ENCODE measurements at regions not wholly inside any gene's neighbourhood (a gene's known extent, or its start where the extent isn't known, plus 50 kb on each side); places are given as distances from the start of the nearest gene placed in this dataset.

DNA sequence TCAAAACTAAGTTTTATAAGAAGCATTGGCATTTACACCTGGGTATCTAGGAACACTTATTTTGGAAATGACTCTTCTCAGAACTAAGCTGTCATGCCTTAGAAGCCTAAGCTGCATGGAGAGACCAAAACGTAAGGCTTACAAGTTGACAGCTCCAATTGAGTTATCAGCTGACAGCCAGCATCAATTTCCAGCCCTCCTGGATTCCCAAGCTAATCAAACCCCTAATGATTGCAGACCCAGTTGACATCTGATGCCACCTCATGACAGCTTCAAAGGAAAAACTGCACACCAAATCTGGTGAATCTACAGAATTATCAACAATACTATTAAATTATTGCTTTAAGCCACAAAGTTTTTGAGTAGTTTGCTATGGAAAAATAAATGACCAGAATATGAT, 187.6 kb upstream of the PRMT6 start:
- DNase-seq, result no peak
- Histone ChIP-seq H3K4me1 (ENCODE audit: insufficient read depth) (no peaks in the 10 kb centered on the region), H3K4me3 (no peak overlapping the region), H3K36me3 (no peaks in the 10 kb centered on the region), H3K27ac (no peak overlapping the region), H3K27me3 (no peaks in the 10 kb centered on the region), H3K9me3 (no peaks in the 10 kb centered on the region)
- intact Hi-C loops (cut with DNase I), result no loop called here
- 40 to 59% (median 42%) methylated on average over 1 of the region's 1 CpG for WGBS, 3 donors
- TF ChIP-seq POLR2A (IDR thresholded peaks at IDR 0.05) (no peak), EP300 (IDR thresholded peaks at IDR 0.05) (no peak)
- TF ChIP-seq, protein P1, sequence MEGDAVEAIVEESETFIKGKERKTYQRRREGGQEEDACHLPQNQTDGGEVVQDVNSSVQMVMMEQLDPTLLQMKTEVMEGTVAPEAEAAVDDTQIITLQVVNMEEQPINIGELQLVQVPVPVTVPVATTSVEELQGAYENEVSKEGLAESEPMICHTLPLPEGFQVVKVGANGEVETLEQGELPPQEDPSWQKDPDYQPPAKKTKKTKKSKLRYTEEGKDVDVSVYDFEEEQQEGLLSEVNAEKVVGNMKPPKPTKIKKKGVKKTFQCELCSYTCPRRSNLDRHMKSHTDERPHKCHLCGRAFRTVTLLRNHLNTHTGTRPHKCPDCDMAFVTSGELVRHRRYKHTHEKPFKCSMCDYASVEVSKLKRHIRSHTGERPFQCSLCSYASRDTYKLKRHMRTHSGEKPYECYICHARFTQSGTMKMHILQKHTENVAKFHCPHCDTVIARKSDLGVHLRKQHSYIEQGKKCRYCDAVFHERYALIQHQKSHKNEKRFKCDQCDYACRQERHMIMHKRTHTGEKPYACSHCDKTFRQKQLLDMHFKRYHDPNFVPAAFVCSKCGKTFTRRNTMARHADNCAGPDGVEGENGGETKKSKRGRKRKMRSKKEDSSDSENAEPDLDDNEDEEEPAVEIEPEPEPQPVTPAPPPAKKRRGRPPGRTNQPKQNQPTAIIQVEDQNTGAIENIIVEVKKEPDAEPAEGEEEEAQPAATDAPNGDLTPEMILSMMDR (IDR thresholded peaks at IDR 0.05), result no peak

DNA sequence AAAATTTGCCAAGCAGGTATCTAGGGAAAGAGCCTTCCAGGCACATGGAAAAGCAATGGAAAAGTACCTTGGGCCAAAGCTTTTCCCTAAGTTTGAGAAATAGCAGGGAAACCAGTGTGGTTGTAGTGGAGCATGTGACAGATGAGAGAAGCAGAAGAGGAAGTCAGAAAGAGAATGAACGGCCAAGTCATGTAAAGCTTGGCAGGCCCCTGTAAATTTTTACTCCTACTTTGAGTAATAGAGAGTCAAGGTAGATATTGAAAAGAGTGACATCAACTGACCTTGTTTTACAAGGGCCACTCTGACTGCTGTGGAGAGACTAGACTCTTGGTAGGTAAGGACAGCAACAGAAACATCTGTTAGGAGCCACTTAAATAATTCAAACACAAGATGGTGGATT, 180.9 kb upstream of the PRMT6 start:
- DNase-seq, result no peak
- no peaks in the 10 kb centered on the region for H3K27me3 ChIP-seq
- H3K4me1 ChIP-seq (ENCODE audit: insufficient read depth), result no peaks in the 10 kb centered on the region
- H3K4me3 ChIP-seq, result no peak overlapping the region
- no peak overlapping the region for H3K27ac ChIP-seq
- intact Hi-C loops (cut with DNase I), result no loop called here
- no peaks in the 10 kb centered on the region for H3K9me3 ChIP-seq
- TF ChIP-seq, protein P1 (IDR thresholded peaks at IDR 0.05), result no peak
- TF ChIP-seq POLR2A (IDR thresholded peaks at IDR 0.05) (no peak), EP300 (IDR thresholded peaks at IDR 0.05) (no peak)
- no peaks in the 10 kb centered on the region for H3K36me3 ChIP-seq
- WGBS, 3 donors, result 30 to 67% (median 61%) methylated on average over 1 of the region's 1 CpG

DNA sequence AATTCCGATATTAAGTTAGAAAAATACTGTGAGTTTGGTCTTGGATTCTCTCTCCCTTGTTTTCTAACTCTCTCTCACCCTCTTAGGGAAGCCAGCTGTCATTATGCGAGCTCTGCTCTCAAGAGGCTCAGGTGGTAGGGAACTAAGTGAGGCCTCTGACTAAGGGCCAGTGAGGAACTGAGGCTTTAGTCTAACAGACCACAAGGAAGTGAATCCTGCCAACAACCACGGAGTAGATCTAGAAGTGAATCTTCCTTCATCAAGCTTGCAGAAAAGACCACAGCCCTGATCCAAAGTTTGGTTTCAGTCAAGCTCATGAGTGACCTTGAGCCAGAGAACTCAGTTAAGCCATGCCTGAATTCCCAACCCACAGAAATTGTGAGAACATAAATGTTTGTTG, 180.1 kb upstream of the PRMT6 start:
- H3K36me3 ChIP-seq, result no peaks in the 10 kb centered on the region
- no peak for DNase-seq
- no peaks in the 10 kb centered on the region for H3K4me1 ChIP-seq (ENCODE audit: insufficient read depth)
- no peaks in the 10 kb centered on the region for H3K27me3 ChIP-seq
- WGBS, 3 donors, result 50 to 57% (median 52%) methylated on average over 3 of the region's 3 CpGs
- no peaks in the 10 kb centered on the region for H3K9me3 ChIP-seq
- TF ChIP-seq, protein P1 (IDR thresholded peaks at IDR 0.05), result no peak
- TF ChIP-seq POLR2A (IDR thresholded peaks at IDR 0.05) (no peak), EP300 (IDR thresholded peaks at IDR 0.05) (no peak)
- intact Hi-C loops (cut with DNase I), result no loop called here
- H3K4me3 ChIP-seq, result no peak overlapping the region
- H3K27ac ChIP-seq, result no peak overlapping the region

DNA sequence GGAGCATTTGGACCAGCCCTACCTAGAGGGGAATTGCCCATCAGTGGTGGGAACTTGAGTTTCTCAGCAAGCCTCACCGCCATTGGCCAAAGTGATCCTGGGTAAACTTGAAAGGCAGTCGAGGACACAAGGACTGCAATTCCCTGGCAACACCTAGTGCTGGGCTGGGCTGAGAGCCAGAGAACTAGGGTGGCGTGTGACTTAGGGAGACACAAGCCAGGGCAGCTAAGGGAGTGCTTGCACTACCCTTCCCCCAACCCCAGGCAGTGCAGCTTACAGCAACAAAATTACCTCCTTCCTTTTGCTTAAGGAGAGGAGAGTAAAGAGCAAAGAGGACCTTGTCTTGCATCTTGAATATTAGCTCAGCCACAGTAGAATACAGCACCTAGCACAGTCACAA, 176.9 kb upstream of the PRMT6 start:
- intact Hi-C loops (cut with DNase I), result no loop called here
- 53 to 59% (median 57%) methylated on average over 3 of the region's 3 CpGs for WGBS, 3 donors
- no peaks in the 10 kb centered on the region for H3K27me3 ChIP-seq
- no peaks in the 10 kb centered on the region for H3K36me3 ChIP-seq
- H3K4me3 ChIP-seq, result no peak overlapping the region
- TF ChIP-seq EP300 (IDR thresholded peaks at IDR 0.05) (no peak), POLR2A (IDR thresholded peaks at IDR 0.05) (no peak)
- TF ChIP-seq, protein P1 (IDR thresholded peaks at IDR 0.05), result no peak
- H3K4me1 ChIP-seq (ENCODE audit: insufficient read depth), result no peaks in the 10 kb centered on the region
- DNase-seq, result no peak
- H3K9me3 ChIP-seq, result no peaks in the 10 kb centered on the region
- H3K27ac ChIP-seq, result no peak overlapping the region

GRCh38 chr1:106880226-106880625, 176.2 kb upstream of the PRMT6 start:
- Histone ChIP-seq H3K27ac (no peak overlapping the region), H3K4me1 (ENCODE audit: insufficient read depth) (no peaks in the 10 kb centered on the region), H3K9me3 (no peaks in the 10 kb centered on the region), H3K4me3 (no peak overlapping the region), H3K27me3 (no peaks in the 10 kb centered on the region), H3K36me3 (no peaks in the 10 kb centered on the region)
- DNase-seq, result no peak
- intact Hi-C loops (cut with DNase I), result no loop called here
- WGBS, 3 donors, result 79 to 92% (median 88%) methylated on average over 3 of the region's 3 CpGs
- TF ChIP-seq, protein P1 (IDR thresholded peaks at IDR 0.05), result no peak
- TF ChIP-seq EP300 (IDR thresholded peaks at IDR 0.05) (no peak), POLR2A (IDR thresholded peaks at IDR 0.05) (no peak)
